Right lobe of liver (tissue), 6 donors: ENCODE measurements at regions not wholly inside any gene's neighbourhood (a gene's known extent, or its start where the extent isn't known, plus 50 kb on each side); places are given as distances from the start of the nearest gene placed in this dataset.
A peak's percentile ranks its signal among the peaks of the same experiment; 100 is the strongest.

Source experiments
- ATAC-seq, 4 donors: fragments of 200-7000 bp; cut with Tn5 transposase; one replicate each; pipeline ENCODE4 v1.9.1; 2020; ENCODE audit warnings: mild to moderate bottlenecking in 4 of 4, moderate library complexity in 4 of 4
- DNase-seq, 3 donors: peaks; one replicate each; pipeline ENCODE4 v3.0.0-alpha.2; 2020
- H3K27ac ChIP-seq, 3 donors: fragments of 200-600 bp; one replicate each; pipeline ENCODE4 v1.8.0; 2022
- H3K27me3 ChIP-seq, 2 donors: fragments of 200-600 bp; one replicate each; pipeline ENCODE4 v1.8.0; 2022
- H3K36me3 ChIP-seq, 4 donors: fragments of 200-600 bp; sonication (generic) in 1 of 4; one replicate each; pipeline versions ENCODE4 v1.5.1 to v1.8.0; 2017 to 2022; ENCODE audit warnings: control low read depth in 1 of 4
- H3K4me1 ChIP-seq, 4 donors: fragments of 200-600 bp; sonication (generic) in 1 of 4; one replicate each; pipeline versions ENCODE4 v1.5.1 to v1.8.0; 2017 to 2022; ENCODE audit warnings: control low read depth in 1 of 4
- H3K4me3 ChIP-seq, 3 donors: fragments of 200-600 bp; one replicate each; pipeline ENCODE4 v1.8.0; 2022
- H3K9me3 ChIP-seq, 4 donors: fragments of 200-600 bp; sonication (generic) in 1 of 4; one replicate each; pipeline versions ENCODE4 v1.5.1 to v1.8.0; 2017 to 2022; ENCODE audit warnings: control low read depth in 1 of 4
- CTCF ChIP-seq, 4 donors: fragments of 200-600 bp in 3 of 4; fragments of 450-650 bp in 1 of 4; IDR thresholded peaks; one replicate each; pipeline versions ENCODE4 v1.5.1 to v1.8.0; 2016 to 2022; ENCODE audit warnings: antibody characterized with exemption in 4 of 4, mild to moderate bottlenecking in 2 of 4
- POLR2A ChIP-seq: fragments of 450-650 bp; IDR thresholded peaks from one replicate; pipeline ENCODE4 v1.6.1; 2017; ENCODE audit warnings: antibody characterized with exemption, mild to moderate bottlenecking
- WGBS: methylation state at CpG from one replicate; pipeline ENCODE4 v1.1.6; 2018; ENCODE audit warnings: low coverage, low lambda C conversion rate; ENCODE audit not compliant: insufficient coverage; ENCODE audit errors: missing lambda C conversion rate; 5-methylcytosine and 5-hydroxymethylcytosine counted together
- intact Hi-C, 2 donors: fragments of 100-400 bp; cut with DNase I; formaldehyde crosslinking; loops; one replicate each; pipeline versions ENCODE4 v1.11.2 to v1.14.1; 2022
- donor health status: DM: no; HTN: yes; CAD: no.
- donor health status: DM: no; HTN: no; CAD: no.
- donor health status: DM: no; HTN: no; CAD: no.
- donor health status: DM: no; HTN: yes; CAD: no.
- donor health status: DM: no; HTN: yes; CAD: no.

GRCh38 chr4:24143741-24144140 lies 253.9 kb upstream of the PPARGC1A start:
- 70% methylated on average over 3 of the region's 3 CpGs for WGBS
- intact Hi-C loops = no loop called here
- no peak for ATAC-seq

GRCh38 chr4:24141836-24142235 lies 252.0 kb upstream of the PPARGC1A start:
- Histone ChIP-seq H3K4me1 (peaks cover 0 to 23% (median 7%) of the 10 kb centered on the region in 4 donors), H3K36me3 (no peaks in the 10 kb centered on the region), H3K4me3 (no peak overlapping the region), H3K27me3 (no peaks in the 10 kb centered on the region), H3K9me3 (no peaks in the 10 kb centered on the region), H3K27ac (no peak overlapping the region)
- intact Hi-C loops = no loop called here
- no peak for TF ChIP-seq CTCF (IDR thresholded peaks at IDR 0.05)
- TF ChIP-seq POLR2A = no peak
- WGBS = 74% methylated on average over 3 of the region's 3 CpGs
- no peak for ATAC-seq
- DNase-seq = no peak

More at GRCh38 chr4:24143741-24144140, 253.9 kb upstream of the PPARGC1A start:
- Histone ChIP-seq H3K27me3 (no peaks in the 10 kb centered on the region), H3K4me1 (peaks cover 0 to 10% (median 4%) of the 10 kb centered on the region in 4 donors), H3K4me3 (no peak overlapping the region), H3K9me3 (no peaks in the 10 kb centered on the region), H3K36me3 (no peaks in the 10 kb centered on the region), H3K27ac (no peak overlapping the region)
- no peak for TF ChIP-seq POLR2A
- no peak for DNase-seq

- Histone ChIP-seq H3K27me3 (no peaks in the 10 kb centered on the region), H3K36me3 (no peaks in the 10 kb centered on the region), H3K4me3 (no peak overlapping the region), H3K9me3 (no peaks in the 10 kb centered on the region), H3K27ac (no peak overlapping the region), H3K4me1 (peaks cover 0 to 25% (median 7%) of the 10 kb centered on the region in 4 donors)
- 72% methylated on average over 2 of the region's 3 CpGs for WGBS
- no peak for DNase-seq
- no peak for ATAC-seq
- intact Hi-C loops = no loop called here
- TF ChIP-seq POLR2A = no peak
Measured at GRCh38 chr4:24140892-24141291, 251.0 kb upstream of the PPARGC1A start.

GRCh38 chr4:24137671-24138601 lies 248.1 kb upstream of the PPARGC1A start:
- Histone ChIP-seq H3K36me3 (no peaks in the 10 kb centered on the region), H3K4me1 (peaks cover 0 to 25% (median 7%) of the 10 kb centered on the region in 4 donors), H3K9me3 (no peaks in the 10 kb centered on the region), H3K27ac (peak overlapping the region; percentile 69 to 96 (median 93)), H3K4me3 (peak overlapping the region in 1 of 3 donors; percentile 23), H3K27me3 (no peaks in the 10 kb centered on the region)
- ATAC-seq = peak; percentile 81 to 94 (median 89)
- intact Hi-C loops = no loop called here
- DNase-seq = peak; percentile 43 to 90 (median 76)
- WGBS = 19% methylated on average over 7 of the region's 8 CpGs
- TF ChIP-seq POLR2A (no peak), CTCF (IDR thresholded peaks at IDR 0.05) (no peak)

GRCh38 chr4:24131954-24132673 lies 242.3 kb upstream of the PPARGC1A start:
- Histone ChIP-seq H3K4me3 (no peak overlapping the region), H3K27me3 (no peaks in the 10 kb centered on the region), H3K9me3 (no peaks in the 10 kb centered on the region), H3K36me3 (no peaks in the 10 kb centered on the region), H3K27ac (no peak overlapping the region), H3K4me1 (peaks cover 0 to 4% (median 0%) of the 10 kb centered on the region in 4 donors)
- no peak for TF ChIP-seq CTCF (IDR thresholded peaks at IDR 0.05)
- TF ChIP-seq POLR2A = no peak
- intact Hi-C loops = no loop called here
- WGBS = 86% methylated on average over 8 of the region's 8 CpGs
- DNase-seq = no peak
- ATAC-seq = no peak
